HG02885 (cell line): ENCODE measurements at regions not wholly inside any gene's neighbourhood (a gene's known extent, or its start where the extent isn't known, plus 50 kb on each side); places are given as distances from the start of the nearest gene placed in this dataset.
"Not testable (repeated sequence)": the region's sequence is repeated elsewhere in the genome, so short reads cannot be mapped to it uniquely, and the experiment has no call there.

Experiments used
- ATAC-seq: cut with Tn5 transposase; IDR thresholded peaks from one replicate; pipeline ENCODE4 v1.9.1; 2021; ENCODE audit warnings: mild to moderate bottlenecking; ENCODE audit not compliant: unreplicated experiment, poor library complexity

GRCh38 chr10:131576341-131577177 lies 265.0 kb upstream of the TCERG1L start:
- no peak for ATAC-seq

GRCh38 chr10:131577178-131577555 lies 265.6 kb upstream of the TCERG1L start:
- no peak for ATAC-seq

GRCh38 chr10:131577786-131578471 lies 266.4 kb upstream of the TCERG1L start:
- ATAC-seq: no peak

GRCh38 chr10:131578472-131578970 lies 267.0 kb upstream of the TCERG1L start:
- ATAC-seq: no peak

- ATAC-seq: no peak
Observed at GRCh38 chr10:131579251-131580071, 267.9 kb upstream of the TCERG1L start.

- ATAC-seq: no peak
Observed at GRCh38 chr10:131580076-131580652, 268.6 kb upstream of the TCERG1L start.

- no peak for ATAC-seq
Observed at GRCh38 chr10:131580674-131581073, 269.2 kb upstream of the TCERG1L start.

GRCh38 chr10:131581547-131581946 lies 270.0 kb upstream of the TCERG1L start:
- not testable (repeated sequence) for ATAC-seq

GRCh38 chr10:131584287-131584686 lies 272.8 kb upstream of the TCERG1L start:
- ATAC-seq: no peak

- ATAC-seq: no peak
Observed at GRCh38 chr10:131585761-131586160, 274.2 kb upstream of the TCERG1L start.

GRCh38 chr10:131586958-131587357 lies 275.4 kb upstream of the TCERG1L start:
- no peak for ATAC-seq

- no peak for ATAC-seq
Observed at GRCh38 chr10:131587976-131588680, 276.6 kb upstream of the TCERG1L start.

- no peak for ATAC-seq
Observed at GRCh38 chr10:131588704-131589220, 277.2 kb upstream of the TCERG1L start.

GRCh38 chr10:131590567-131590966 lies 279.0 kb upstream of the TCERG1L start:
- ATAC-seq: no peak

GRCh38 chr10:131591936-131592335 lies 280.4 kb upstream of the TCERG1L start:
- ATAC-seq: no peak

GRCh38 chr10:131609176-131609575 lies 291.6 kb upstream of the PPP2R2D start:
- ATAC-seq: no peak

GRCh38 chr10:131615150-131615549 lies 285.7 kb upstream of the PPP2R2D start:
- no peak for ATAC-seq

GRCh38 chr10:131616040-131616439 lies 284.8 kb upstream of the PPP2R2D start:
- ATAC-seq: no peak

- ATAC-seq: no peak
Observed at GRCh38 chr10:131617113-131617858, 283.5 kb upstream of the PPP2R2D start.
